OCI-LY7 (cell line): ENCODE measurements at regions not wholly inside any gene's neighbourhood (a gene's known extent, or its start where the extent isn't known, plus 50 kb on each side); places are given as distances from the start of the nearest gene placed in this dataset.

Experiments used
- CTCF ChIP-seq: fragments of 200-600 bp; sonication (generic); conservative IDR thresholded peaks from 2 replicates; pipeline ENCODE4 v1.5.1; 2014; ENCODE audit warnings: mild to moderate bottlenecking, antibody characterized with exemption, low read length, moderate library complexity, mixed read lengths
- EZH2phosphoT487 ChIP-seq: fragments of 200-600 bp; sonication (generic); IDR thresholded peaks from 2 replicates; pipeline ENCODE4 v1.6.1; 2018; ENCODE audit warnings: low read depth, borderline replicate concordance, mild to moderate bottlenecking, mixed run types, antibody characterized with exemption, low read length, moderate library complexity, mixed read lengths

GRCh38 chr12:46548605-46549071, 176.1 kb upstream of the SLC38A2 start:
- TF ChIP-seq CTCF (no peak), EZH2phosphoT487 (no peak)
